Activated T-cell treated with anti-CD3 and anti-CD28 coated beads for 48 hours (primary cell): ENCODE measurements at regions not wholly inside any gene's neighbourhood (a gene's known extent, or its start where the extent isn't known, plus 50 kb on each side); places are given as distances from the start of the nearest gene placed in this dataset.

Experiments
- DNase-seq: peaks from one replicate; pipeline ENCODE4 v3.0.0-alpha.2; 2020; ENCODE audit warnings: low read depth

- DNase-seq, result no peak
Observed at GRCh38 chr11:70486731-70487130, 88.4 kb downstream of the CTTN start.

DNA sequence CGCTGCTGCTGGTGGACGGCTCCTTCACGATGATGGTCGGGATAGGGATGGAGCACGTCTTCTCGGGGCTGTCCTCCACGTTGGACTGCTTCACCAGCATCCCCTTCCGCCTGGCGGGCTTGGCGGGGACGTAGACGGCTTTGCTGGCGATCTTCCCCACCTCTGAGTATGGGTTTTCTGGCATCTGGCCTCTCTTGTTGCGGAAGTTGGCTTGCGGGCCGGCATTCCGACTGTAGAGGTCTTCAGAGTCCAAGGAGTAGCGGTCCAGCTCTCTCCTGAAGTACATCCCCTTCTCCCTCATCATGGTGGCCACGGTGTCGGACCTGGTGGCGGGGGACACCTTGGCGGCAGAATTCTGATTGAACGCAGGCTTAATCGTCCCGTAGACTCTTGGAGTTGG, 88.8 kb downstream of the CTTN start:
- DNase-seq, result no peak

DNA sequence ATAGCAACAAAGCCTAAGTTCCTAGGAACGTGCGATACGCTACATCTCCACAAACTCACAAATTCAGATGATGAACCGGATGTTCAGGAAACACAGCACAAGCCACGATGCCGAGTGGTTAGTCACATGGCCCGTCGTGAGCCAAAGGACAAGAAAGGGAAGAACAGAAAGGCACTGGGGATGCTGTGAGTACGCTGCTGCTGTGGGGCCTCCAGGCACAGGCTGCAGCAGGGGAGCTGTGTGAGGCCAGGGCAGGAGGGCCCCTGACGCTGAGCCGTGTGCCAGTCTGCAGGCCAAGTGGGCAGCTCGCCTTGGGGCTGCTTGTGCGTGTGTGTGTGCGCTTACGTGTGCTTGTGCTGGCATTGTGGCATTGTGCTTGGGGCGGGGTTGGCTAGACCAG, 89.4 kb downstream of the CTTN start:
- no peak for DNase-seq

DNA sequence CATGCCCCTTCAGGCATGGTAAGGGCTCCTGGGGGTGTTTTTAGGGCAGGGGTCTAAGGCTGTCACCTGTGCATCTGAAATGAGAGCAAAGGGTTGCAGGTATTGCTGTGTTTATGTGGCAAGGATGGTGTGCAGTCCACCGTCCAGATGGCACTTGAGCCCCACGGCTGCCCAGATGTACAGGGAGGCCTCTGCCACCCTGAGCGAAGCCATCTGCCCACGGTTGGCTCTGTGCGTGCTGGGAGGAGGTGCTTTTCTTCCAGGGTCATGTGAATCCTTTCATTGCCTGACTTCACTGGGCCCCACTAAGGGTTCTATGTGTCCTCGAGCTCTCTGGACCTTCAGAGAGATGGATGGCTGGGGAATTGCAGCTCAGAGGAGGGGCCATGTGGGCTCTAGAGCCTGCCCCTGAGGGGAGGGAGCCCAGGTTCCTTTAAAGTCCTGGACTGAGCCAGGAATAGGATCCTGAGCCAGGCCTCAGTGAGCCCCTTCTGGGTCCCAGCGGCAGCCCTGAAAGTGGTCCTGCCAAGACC, 89.9 kb downstream of the CTTN start:
- no peak for DNase-seq

GRCh38 chr11:70489276-70489675, 90.9 kb downstream of the CTTN start:
- no peak for DNase-seq

GRCh38 chr11:70490208-70490607, 91.9 kb downstream of the CTTN start:
- DNase-seq, result no peak

GRCh38 chr11:70490723-70491558, 92.6 kb downstream of the CTTN start:
- no peak for DNase-seq

GRCh38 chr11:70491696-70492472, 93.6 kb downstream of the CTTN start:
- DNase-seq, result no peak

DNA sequence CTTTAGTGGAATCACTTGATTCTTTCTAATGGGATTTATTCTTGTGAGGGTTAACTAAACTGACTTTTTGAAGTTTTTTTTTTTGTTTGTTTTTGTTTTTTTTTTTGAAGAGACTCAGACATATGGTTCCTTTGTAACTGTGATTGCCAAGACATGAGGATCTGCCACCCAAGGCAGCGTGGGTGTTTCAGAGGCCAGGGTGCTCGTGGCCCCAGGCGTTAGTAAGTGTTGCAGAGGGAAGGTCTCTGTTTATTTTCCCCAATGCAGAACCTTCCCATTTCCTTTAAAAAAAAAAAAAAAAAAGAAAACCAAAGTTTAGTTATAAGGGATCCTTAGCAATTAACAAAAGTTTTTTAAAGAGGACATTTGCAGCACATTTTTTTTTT, 94.8 kb downstream of the CTTN start:
- DNase-seq, result no peak

DNA sequence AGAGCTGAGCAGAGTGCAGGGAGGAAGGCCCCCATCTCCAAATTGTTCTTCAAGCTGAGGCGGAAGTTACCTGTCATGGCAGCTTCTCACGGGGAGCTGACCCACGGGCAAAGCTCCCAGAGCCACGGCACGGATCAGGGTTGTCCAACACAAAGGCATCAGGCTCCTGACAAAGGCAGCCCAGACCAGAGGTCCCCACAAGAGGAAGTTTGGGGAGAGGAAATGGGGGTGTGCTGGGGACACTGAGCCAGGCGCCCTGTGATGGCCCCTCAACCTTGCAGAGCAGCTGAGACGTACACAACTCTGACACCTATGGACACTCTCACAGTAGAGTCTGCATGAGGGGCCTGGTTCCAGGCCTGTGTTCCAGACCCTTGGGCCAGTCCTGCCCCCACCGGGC, 95.6 kb downstream of the CTTN start:
- DNase-seq, result no peak

DNA sequence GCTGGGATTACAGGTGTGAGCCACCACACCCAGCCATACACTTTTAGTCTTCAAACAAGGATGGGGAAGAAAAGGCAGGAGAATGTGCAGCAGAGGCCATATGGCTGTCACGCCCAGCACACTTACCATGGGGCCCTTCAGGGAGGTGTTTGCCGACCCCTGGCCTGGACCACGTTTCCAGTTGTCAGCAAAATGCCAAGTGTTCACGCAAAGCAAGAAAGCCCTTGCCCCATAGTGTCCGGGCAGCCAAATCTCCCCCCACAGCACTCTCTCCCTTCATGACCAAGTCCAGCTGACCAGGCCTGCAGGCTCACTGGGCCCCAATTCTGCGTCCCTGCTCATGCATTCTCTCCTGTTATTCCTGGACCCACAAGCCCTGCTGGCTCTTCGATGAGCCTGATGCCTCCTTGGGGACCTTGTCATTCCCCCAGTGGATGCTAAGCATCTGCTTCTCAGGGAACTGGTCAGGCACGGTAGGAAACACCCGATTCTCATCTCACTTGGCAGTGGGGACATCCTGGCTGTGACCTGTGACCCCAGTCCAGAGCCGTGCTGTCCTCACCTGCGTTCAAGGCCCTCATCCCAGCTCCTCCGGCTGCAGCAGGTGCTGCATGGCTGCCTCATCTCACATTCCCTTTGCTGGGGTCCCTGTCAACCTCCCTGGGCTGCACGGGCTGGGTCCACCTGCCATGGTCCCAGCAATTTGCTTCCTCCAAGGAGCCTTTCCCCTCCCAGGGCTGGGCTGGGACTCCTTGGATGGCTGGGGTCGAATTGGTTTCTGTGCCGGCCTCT, 96.4 kb downstream of the CTTN start:
- DNase-seq, result no peak

DNA sequence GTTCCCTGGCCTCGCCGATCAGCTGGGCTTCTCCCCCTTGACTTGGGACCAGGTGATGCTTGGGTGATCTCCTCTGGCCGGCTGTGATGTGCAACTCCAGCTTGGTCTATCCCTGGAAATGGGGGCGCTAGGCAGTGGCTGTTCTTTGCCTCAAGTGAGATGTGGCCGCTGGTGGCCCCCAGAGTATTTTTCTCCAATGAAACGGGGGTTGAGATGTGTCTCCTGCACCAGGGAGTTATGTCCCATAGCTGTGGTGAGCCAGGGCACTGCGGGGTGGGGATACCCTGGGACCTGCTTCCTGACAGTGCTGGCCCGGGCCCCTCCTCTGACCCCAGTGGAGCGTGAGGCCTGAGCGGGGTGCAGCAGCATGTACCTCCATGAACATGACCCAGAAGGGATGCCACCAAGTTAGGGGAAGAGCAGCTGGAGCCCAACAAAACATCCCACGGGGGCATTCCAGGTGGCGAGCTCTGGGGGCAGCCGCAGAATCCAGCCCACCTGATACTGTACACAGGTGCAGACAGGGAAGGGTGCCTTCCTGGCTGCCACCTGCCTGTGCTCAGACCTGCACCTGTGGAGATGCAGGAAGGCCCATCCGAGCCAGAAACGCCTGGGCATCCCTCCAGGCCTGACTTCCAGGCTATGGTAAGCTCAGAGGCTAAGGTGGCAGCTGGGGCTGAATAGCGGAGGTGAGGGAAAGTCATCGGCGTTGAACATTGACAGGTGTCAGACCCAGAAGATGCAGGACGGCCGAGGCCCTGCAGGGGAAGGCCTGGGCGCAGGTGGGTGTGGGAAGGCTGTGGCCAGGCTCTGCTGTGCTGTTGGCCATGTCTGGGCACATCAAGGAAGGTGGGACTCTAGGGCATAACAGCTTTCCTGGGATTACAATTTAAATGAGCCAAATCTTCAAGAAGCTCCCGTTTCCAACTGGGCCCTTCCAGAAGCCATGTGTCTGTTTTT, 97.3 kb downstream of the CTTN start:
- DNase-seq, result no peak

- no peak for DNase-seq
Observed at GRCh38 chr11:70496591-70497535, 98.5 kb downstream of the CTTN start.

- no peak for DNase-seq
Observed at GRCh38 chr11:70497536-70498075, 99.3 kb downstream of the CTTN start.

DNA sequence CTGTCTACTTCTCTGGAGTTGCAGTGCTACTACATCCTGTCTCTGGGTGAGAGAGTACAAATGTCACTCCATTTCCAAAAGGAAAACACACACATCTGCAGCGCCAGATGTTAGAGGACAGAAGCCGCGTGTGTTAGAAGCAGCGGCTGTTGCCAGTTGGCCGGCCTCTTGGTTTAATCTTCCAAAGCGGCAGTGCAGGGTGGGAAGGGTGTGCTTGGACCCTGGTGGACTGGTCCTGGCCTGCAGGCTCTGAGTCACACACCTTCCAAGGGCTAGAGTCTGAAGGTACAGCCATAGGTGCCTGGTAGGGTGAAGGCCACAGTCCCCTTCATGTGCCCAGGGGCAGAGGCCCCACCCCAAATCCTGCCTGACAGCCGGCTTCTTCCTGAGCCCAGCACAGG, 99.8 kb downstream of the CTTN start:
- no peak for DNase-seq

- DNase-seq, result no peak
Observed at GRCh38 chr11:70498976-70499801, 100.9 kb downstream of the CTTN start.

- no peak for DNase-seq
Observed at GRCh38 chr11:70500076-70500847, 101.9 kb downstream of the CTTN start.
